ENCODE measurements at regions not wholly inside any gene's neighbourhood (a gene's known extent, or its start where the extent isn't known, plus 50 kb on each side); places are given as distances from the start of the nearest gene placed in this dataset.

GRCh38 chr2:120930236-120930635 lies 194.6 kb downstream of the GLI2 start:
- Histone ChIP-seq H3K4me3 (ENCODE audit: low read length) (no peak overlapping the region), H3K9me2 (replicated peaks; ENCODE audit: low read length) (no peaks in the 10 kb centered on the region), H3F3A (ENCODE audit: low read length, unreplicated experiment) (no peaks in the 10 kb centered on the region), H3K9ac (ENCODE audit: low read length) (no peak overlapping the region), H3K27ac (ENCODE audit: low read length) (no peak overlapping the region), H4K20me1 (ENCODE audit: low read length) (no peaks in the 10 kb centered on the region), H3K9me3 (ENCODE audit: low read length) (no peaks in the 10 kb centered on the region), H2AFZ (ENCODE audit: low read length) (no peak overlapping the region), H3K36me3 (ENCODE audit: low read depth, low read length) (no peaks in the 10 kb centered on the region), H3K4me2 (ENCODE audit: low read length) (no peak overlapping the region), H3K79me2 (ENCODE audit: low read length) (no peaks in the 10 kb centered on the region), H3K27me3 (ENCODE audit: low read length) (no peaks in the 10 kb centered on the region), H3K4me1 (ENCODE audit: insufficient read depth, low read length) (peaks cover 33% of the 10 kb centered on the region)
- no TSS peak for BruUV-seq (replicated peaks)
- TF ChIP-seq CTCF (conservative IDR thresholded peaks at IDR 0.05; ENCODE audit: low read depth, low read length) (no peak), EZH2 (IDR thresholded peaks at IDR 0.05; ENCODE audit: low read length, unreplicated experiment) (no peak), EZH2phosphoT487 (IDR thresholded peaks at IDR 0.05; ENCODE audit: borderline replicate concordance, low read length) (no peak)
- ATAC-seq (no peak), DNase-seq (no peak)
- CTCF ChIA-PET, result no interaction called here
- intact Hi-C loops (cut with micrococcal nuclease), result no loop called here
- POLR2A ChIA-PET (ENCODE audit: unreplicated experiment), result no interaction called here

GRCh38 chr2:120930864-120931263 lies 195.2 kb downstream of the GLI2 start:
- H3K9me2 ChIP-seq (replicated peaks; ENCODE audit: low read length), result no peaks in the 10 kb centered on the region
- no peak overlapping the region for H3K27ac ChIP-seq (ENCODE audit: low read length)
- no peak for ATAC-seq
- no peaks in the 10 kb centered on the region for H3F3A ChIP-seq (ENCODE audit: low read length, unreplicated experiment)
- H3K9me3 ChIP-seq (ENCODE audit: low read length), result no peaks in the 10 kb centered on the region
- no peak overlapping the region for H3K4me2 ChIP-seq (ENCODE audit: low read length)
- ChIA-PET CTCF (no interaction called here), POLR2A (ENCODE audit: unreplicated experiment) (no interaction called here)
- H3K4me3 ChIP-seq (ENCODE audit: low read length), result no peak overlapping the region
- H3K79me2 ChIP-seq (ENCODE audit: low read length), result no peaks in the 10 kb centered on the region
- H3K9ac ChIP-seq (ENCODE audit: low read length), result no peak overlapping the region
- H2AFZ ChIP-seq (ENCODE audit: low read length), result no peak overlapping the region
- TF ChIP-seq EZH2phosphoT487 (IDR thresholded peaks at IDR 0.05; ENCODE audit: borderline replicate concordance, low read length), result no peak
- TF ChIP-seq EZH2 (IDR thresholded peaks at IDR 0.05; ENCODE audit: low read length, unreplicated experiment), result no peak
- no peak for TF ChIP-seq CTCF (conservative IDR thresholded peaks at IDR 0.05; ENCODE audit: low read depth, low read length)
- H3K4me1 ChIP-seq (ENCODE audit: insufficient read depth, low read length), result peaks cover 39% of the 10 kb centered on the region
- H3K36me3 ChIP-seq (ENCODE audit: low read depth, low read length), result no peaks in the 10 kb centered on the region
- intact Hi-C loops (cut with micrococcal nuclease), result no loop called here
- BruUV-seq (replicated peaks), result no TSS peak
- DNase-seq, result no peak
- no peaks in the 10 kb centered on the region for H4K20me1 ChIP-seq (ENCODE audit: low read length)
- no peaks in the 10 kb centered on the region for H3K27me3 ChIP-seq (ENCODE audit: low read length)

- ChIA-PET CTCF (interaction anchor here (0.6 kb wide), 1 partner anchor 200 kb away, joined by 3 read pairs; no protein-coding TSS in a partner anchor), POLR2A (ENCODE audit: unreplicated experiment) (no interaction called here)
- Histone ChIP-seq H3K4me2 (ENCODE audit: low read length) (no peak overlapping the region), H3K79me2 (ENCODE audit: low read length) (no peaks in the 10 kb centered on the region), H2AFZ (ENCODE audit: low read length) (no peak overlapping the region), H3K9me3 (ENCODE audit: low read length) (no peaks in the 10 kb centered on the region), H3K27me3 (ENCODE audit: low read length) (no peaks in the 10 kb centered on the region), H3K27ac (ENCODE audit: low read length) (no peak overlapping the region), H3K4me1 (ENCODE audit: insufficient read depth, low read length) (peaks cover 54% of the 10 kb centered on the region), H3F3A (ENCODE audit: low read length, unreplicated experiment) (no peaks in the 10 kb centered on the region), H3K9me2 (replicated peaks; ENCODE audit: low read length) (no peaks in the 10 kb centered on the region), H3K4me3 (ENCODE audit: low read length) (no peak overlapping the region), H4K20me1 (ENCODE audit: low read length) (no peaks in the 10 kb centered on the region), H3K9ac (ENCODE audit: low read length) (no peak overlapping the region), H3K36me3 (ENCODE audit: low read depth, low read length) (no peaks in the 10 kb centered on the region)
- DNase-seq (no peak), ATAC-seq (no peak)
- no TSS peak for BruUV-seq (replicated peaks)
- no peak for TF ChIP-seq EZH2 (IDR thresholded peaks at IDR 0.05; ENCODE audit: low read length, unreplicated experiment)
- no peak for TF ChIP-seq CTCF (conservative IDR thresholded peaks at IDR 0.05; ENCODE audit: low read depth, low read length)
- no peak for TF ChIP-seq EZH2phosphoT487 (IDR thresholded peaks at IDR 0.05; ENCODE audit: borderline replicate concordance, low read length)
- intact Hi-C loops (cut with micrococcal nuclease), result no loop called here
Observed at GRCh38 chr2:120932472-120932871, 196.8 kb downstream of the GLI2 start.

Measured in PC-3 (cell line).